NCI-H2029 (cell line): ENCODE measurements at regions not wholly inside any gene's neighbourhood (a gene's known extent, or its start where the extent isn't known, plus 50 kb on each side); places are given as distances from the start of the nearest gene placed in this dataset.
A peak's percentile ranks its signal among the peaks of the same experiment; 100 is the strongest.

Experiments used
- DNase-seq: peaks from one replicate; lab custom pipeline; 2025; lab: John Stamatoyannopoulos, UW

DNA sequence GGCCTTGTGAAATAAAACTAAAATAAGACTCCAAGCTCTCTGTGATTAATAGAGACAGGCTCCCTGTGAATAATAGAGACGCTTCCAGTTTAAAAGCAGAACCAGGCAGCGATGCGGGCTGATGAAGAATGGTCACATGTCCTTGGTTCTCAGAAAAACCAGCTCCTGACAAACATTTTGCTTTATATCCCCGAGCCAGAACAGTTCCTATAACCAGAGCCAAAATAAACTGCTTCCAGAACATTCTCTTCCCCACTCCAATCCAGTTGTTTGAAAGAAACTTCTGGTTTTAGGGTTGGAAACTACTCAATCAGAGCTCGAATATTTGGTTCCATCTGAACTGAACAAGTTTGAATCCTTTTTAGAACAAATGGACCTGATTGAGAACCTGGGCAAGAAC lies 213.7 kb downstream of the TSN start:
- no peak for DNase-seq

DNA sequence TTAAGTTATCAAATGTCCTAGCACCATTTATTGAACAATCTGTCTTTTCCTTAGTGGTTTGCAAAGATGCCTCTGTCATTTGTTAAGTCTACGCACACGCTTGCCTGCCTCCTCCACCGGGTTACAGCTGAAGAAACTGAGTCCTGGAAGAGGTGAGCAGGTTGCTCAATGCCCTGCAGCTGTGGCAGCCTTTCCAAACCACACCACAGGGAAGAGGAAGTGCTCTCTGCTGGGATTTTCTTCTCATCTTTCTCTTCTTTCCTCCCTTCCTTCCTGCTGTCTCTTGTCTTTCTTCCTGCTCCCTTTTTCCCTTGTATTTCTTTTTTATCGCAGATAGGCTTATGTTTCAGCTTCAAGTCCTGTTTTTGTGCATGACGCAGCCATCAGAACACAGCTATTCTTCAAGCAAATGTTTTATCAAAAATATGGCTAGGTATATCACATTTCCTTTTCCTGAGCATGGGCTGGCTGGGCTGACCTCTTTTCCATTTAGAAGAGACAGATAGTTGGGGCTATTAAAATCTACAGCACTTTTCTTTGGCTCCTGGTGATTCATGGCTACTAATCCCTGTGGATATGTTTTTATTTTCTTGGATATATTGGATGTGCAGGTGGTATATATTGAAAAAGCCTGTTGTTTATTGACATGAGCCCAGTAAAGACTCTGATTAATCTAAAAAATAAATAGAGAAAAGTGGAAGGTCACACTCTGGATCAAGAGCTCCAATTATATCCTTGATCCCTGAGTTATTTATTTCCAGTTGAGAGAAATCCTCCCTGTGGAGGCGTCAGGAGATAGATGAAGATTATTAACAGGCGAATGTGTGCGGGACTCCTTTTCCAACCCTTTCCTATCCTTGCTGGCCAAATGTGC lies 214.6 kb downstream of the TSN start:
- DNase-seq = no peak

DNA sequence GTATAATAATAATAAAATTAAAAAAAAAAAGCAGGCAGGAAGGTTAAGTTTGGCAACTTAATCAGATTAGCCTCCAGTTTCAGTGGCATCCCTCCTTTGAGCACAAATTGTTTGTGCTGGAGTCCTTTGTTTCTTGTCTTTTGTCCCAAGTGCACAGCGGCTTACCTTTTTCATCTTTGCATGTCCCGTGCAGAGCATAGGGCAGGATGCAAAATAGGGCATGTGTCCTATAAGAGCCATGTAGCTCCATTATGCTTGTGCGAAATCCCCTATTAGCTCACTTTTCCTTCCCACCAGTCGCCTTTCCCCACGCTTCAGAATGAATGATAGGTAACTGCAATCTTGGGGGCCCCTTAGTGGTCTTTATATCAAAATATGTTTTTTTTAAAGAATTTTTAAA lies 216.8 kb downstream of the TSN start:
- no peak for DNase-seq

DNA sequence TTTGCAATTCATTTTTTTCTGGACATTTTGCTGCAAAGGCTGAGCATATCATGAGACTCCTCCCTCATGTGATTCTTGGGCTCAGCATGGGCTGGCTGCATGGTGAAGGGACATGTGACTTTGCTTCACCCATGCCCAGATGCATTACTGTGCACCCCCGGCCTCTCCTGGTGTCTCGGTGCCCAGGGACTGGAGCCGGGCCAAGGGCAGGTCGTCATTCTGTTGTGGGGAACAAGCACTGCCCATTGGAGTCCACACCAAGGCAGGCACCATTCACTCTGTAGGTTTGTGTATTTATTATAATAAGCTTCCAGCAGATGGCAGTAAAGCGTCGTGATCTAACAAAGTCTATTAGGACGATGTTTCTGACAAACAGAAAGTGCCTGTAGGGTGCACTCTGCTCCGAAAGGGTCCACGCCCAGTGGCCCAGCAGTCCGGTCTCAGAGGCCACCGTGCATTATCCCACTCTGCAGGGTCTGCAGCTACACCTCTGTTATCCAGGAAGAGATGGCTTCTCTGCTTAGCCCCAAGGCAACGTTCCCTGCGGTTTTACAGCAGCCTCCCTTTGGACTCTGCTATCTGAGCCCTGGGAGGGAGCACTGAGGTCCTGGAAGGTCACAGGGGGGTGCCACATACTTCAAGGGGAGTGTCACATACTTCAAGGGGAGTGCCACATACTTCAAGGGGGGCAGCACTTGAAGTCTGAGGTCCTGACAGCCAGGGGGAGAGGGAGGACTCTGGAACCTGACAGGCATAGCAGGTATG lies 219.6 kb downstream of the TSN start:
- peak; percentile 65 for DNase-seq

DNA sequence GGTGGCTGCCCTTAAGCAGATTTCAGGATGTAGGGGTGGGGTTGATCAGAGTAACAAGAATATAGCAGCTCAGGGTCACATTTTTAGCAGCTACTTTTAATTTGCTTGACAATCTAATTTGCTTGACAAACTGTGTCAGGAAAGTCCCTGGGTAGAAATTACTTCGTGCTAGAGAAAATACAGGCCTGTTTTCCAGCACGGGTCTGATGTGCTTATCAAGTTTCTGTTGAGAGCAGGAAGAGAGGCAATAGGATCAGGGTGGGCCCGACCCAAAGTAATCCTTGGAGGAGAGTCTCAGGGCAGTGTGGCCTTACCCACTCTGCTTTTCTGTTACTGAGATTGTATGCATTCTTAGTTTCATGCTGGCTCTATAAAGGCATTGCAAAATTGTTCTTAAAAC lies 221.5 kb downstream of the TSN start:
- DNase-seq = no peak

DNA sequence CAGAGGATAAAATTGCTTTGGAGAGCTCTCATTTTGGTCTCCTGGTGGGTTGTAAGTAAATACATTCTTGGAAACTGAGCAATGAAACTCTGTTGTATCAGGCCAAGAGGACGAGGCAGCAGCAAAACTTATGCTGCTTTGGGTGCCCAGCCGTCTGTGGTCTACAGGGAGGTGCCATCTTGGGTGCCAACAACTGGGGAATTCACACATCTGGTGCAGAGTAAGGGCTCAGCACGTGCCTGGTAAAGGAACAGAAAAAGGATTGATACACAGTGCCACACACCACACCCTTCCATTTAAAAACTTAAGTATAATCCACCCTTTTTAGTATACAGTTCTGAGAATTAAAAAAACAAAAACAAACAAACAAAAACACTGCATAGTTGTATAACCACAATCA lies 221.9 kb downstream of the TSN start:
- no peak for DNase-seq

DNA sequence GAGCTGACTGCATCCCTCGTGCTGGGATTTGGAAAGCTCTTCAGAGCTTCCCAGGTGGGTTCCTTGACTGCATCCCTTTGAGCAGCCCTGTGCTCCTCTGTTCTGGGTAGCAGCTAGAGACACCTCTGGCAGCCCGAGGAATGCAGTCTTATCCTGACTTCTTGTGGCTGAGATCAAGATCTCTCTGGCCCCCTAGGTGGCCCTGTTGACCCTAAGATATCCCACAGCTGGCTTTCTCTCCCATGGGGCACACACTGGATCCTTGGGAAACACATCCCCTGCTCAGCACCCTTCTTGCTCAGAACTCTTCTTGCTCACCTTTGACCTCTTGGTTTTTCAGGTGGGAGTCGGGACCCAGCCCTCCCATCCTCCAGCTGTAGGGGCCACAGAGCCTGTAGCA lies 237.2 kb downstream of the TSN start:
- DNase-seq = no peak

DNA sequence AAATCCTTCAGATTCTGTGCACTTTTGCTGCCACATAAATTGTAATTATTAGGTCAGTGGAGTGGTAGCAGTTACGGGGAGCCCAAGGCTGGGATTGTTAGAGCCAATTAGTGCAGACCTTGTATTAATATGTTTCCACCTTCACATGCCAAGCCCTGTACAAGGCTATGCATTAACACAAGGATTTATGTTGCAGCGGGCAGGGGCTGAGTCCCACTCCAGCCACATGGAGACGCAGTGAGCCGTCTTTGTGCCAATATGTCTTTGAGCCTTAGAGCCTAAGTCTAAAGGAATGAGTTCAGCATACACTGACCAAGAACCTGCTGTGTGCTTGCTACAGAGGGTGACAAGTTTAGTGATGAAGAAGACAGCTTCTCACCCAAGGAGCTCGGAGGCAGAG lies 238.2 kb downstream of the TSN start:
- no peak for DNase-seq

DNA sequence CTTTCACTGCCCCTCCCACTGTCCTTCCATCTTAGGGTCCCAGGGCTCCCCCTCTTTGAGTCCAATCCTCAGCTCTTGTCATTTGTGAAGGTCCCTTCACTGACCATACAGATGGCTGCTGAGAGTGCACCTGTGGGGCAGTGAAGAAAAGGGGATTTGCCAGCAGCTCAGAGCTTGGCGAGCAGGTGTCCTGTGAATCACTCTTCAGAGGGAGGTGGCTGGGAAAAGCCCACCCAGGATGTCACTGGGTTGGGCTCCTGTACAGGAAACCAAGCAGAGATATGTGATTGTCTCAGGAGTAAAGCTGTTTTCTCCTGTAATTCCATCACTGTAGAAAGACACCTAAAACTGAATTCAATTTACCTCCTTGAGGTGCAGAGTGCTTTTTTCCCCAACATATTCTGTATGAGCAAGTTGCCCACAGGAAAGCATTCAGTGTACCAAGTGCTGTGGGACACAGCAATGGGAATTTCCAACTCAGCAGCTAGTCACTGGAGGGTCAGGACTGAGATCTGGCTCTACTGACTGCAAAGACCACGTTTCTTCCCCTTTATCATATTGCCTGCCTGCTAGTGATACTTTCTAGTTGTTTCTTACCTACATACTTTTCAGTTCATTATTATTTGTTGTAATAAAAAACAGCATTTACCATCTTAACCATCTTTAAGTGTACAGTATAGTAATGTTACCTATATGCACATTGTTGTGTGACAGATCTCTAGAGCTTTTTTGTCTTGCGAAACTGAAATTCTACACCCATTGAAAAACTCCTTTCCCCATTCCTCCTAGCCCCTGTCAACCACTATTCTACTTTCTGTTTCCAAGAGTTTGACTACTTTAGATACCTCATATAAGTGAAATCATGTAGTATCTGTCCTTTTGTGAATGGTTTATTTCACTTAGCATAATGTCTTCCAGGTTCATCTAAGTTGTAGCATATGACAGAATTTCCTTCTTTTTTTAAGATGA lies 239.1 kb downstream of the TSN start:
- no peak for DNase-seq

DNA sequence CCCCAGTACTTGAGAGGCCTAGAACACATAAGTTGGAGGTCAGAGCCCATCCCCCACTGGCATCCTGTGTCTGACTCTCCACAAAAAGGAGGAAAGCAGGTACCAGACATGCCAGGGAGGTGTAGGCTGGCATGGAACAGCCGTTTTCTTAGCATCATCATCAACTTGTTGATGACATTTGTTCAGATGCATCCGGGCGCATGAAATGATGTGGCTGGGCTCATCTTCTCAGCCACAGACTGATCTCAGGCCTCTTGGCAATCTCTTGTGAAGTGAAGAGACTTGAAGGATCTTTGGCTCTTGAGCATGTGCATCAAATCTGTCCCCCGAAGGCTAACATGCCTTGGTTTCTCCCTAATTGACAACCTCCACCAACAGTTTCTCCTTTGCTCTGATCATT lies 243.3 kb downstream of the TSN start:
- DNase-seq = no peak

DNA sequence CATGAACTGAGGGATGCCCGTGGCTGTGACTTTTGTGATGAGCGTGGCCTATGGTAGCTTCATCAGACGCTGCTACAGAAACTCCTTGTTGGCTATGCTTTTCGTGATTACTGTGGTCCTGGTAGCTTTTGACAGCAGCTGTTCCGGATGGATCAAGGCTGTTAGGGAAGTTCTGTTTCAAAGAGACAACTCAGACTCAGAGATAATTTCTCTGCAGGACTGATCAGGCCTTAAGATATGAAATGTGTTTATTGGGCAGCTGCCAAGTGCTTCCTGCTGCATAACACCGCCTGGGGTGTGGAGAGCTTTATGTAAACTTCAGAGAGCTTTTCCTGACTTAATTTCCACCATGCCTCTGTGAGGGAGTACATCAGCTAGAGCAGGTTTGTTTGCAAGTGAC lies 243.8 kb downstream of the TSN start:
- DNase-seq = no peak

DNA sequence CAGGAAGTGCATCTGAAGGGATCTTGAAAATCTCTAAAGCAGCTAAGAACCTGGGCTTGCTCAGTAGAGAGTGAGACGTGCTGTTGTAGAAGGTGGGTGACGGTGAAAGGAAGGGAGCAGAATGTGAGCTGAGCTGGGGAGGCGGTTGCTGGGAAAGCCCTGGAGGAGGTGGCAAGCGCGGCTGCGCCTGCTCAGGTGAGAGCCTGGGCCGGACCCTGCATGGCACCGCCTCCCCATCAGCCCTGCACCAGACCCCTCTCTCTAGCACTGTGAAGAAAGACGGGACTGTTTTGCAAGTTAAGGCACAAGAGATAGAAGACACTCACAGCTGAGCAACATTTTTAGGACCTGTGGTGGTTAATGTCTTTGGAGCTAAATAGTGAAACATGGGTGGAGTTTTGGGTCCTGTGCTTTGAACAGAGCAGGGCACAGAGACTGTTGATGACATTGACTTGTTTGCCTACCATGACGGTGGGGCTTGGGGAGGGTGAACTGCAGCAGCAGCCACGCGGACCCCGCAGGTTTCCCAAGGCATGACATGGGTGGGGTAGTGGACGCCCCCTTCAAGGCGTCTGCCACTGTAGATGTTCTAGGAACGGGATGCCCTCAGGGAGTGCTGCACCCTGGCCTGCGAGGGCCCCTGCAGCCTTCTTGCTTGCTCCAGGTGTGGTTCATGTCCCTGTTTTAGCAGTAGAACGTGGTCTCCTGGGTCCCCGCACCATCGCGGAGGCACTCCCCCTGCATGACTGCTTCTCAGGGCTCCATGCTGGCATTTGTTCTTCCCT lies 245.3 kb downstream of the TSN start:
- DNase-seq = no peak

DNA sequence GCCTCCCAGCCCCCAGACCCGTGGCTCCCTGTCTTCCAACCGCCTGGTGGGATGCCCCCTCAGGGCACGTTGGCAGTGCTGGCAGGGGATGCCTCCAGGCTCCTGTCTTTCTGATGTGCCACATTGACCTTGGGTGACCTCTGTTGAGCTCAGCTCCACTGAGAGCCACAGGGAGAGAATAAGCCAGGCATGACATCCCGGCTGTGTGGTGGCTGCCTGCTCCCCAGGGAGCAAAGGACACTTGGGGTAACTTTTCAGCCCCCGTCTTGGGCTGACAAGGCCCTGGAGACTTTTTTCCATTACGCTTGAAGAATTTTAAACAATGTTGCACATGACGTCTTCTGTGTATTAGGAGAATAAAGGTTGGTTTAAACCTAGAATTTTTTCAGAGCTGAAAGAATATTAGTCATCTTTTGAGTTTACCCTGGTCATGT lies 246.0 kb downstream of the TSN start:
- no peak for DNase-seq

DNA sequence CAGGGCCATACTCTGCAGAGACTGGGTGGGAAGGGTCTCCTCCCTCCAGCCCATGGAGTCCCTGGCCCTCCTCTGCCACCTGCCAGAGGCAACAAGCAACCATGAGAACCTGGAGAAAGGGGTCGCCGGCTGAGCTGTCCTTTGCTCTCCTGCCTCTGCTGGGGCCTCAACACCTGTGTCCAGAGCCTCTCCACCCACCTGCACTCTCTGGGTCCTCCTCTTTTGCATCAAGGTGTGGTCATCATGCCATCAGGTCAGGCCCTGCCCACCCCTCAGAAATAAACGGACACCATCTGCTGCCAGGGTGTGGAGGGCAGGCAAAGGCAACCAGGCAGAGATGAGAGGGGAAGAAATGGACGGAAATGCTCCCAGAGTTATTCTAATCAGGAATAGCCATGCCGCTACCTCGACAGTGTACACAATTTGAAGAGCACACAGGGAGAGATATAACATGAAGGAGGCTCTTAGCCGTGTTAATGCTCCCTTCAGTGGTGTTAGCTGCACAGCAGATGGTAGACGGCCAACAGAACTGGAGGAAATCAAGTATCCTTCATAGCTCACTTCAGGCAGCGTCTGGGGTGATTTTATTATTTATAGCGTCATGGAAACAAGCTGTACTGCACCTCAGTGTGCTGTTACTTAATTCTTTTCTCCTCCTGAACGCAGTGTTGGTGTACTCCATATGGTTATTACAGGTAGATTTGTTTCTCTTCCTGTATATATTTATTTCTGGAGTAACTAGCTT lies 247.9 kb downstream of the TSN start:
- peak; percentile 65 for DNase-seq

DNA sequence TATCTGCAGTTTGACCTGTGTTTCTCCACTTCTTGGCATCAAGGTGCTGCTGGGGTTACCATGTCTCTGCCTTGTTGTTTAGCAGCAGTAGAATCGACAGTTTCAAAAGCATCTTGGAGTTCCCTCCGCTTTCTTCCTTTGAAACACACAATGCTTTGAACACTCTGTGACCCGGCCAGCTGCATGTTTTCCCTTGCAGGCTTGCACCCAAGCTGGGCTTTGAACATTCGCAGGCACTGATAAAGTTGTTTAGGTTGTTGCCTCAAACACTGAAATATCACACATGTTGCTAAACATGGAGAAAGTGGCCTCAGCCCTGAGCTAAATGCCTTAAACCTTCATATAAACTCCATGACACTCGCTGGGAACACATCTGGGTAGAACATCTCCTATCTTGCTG lies 251.7 kb downstream of the TSN start:
- no peak for DNase-seq

DNA sequence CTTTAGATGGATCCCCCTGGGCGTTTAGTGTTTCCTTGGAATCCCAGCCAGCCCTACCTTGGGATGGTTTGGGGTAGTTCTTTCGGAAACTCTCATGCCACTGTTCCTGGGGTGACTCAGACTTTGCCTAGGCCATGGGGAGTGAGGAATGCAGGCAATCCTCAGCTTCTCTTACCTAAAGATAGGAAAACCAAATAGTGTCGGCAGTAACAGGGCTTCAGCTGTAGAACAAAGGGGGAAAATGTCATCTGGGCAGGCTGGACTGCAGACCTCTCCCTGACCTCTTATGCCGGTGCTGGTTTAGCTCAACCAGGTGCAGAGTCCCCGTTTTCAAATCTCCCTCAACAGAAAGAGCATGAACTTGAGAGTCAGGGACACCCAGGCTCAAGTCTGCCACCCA lies 252.1 kb downstream of the TSN start:
- no peak for DNase-seq

DNA sequence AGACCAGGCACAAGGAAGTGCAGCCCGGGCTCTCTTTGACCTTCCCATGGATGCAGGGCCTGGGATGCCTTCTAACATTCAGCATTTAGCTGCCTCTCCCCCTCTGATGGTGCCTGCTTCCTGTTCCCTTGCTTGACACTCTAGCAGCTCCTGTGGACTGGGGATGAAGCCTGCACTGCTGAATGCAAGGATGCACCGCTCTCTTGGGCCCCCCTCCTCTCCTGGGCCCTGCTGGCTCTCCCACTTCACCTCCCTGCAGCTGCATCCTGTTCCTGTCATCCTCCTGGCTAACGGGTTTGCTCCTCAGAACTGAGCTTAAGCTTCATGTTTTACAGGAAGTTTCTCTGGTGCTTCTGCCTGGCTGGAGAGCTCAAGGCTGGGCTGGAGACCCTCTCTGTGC lies 254.1 kb downstream of the TSN start:
- no peak for DNase-seq

DNA sequence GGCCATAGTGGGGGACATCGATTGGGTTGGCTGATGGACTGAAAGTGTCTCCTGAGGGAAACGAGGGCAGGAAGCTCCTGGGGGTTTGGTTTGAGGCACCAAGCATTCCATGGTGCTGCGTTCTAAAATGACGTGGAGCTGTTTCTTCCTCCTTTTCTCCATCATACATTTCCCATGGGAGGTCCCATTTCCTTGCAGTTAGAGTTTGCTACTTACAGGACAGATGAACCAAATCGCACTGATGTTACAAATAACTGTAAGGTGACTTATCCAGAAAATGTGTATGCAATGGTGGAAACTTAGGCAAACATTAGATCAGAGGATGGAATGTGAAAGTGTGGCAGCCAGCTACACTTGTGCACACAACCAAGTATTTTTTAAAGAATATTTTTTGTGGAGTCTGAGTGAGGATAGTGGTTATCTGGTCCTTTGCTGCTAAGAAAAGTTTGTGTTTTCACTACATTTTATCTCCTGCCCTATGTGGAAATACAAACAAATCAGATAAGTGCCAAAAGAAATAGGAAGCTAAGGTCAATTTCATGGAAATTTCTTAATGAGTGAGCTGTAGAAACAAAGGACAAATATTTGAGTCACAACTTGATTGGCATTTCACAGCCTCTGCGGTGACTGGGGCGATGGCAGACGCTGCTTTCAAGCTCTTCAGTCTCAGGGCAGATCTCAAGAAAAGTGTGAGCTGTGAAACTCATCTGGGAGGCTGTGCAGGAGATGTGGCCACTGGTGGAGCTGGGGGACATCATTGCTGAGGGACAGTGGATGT lies 256.2 kb downstream of the TSN start:
- DNase-seq = no peak

DNA sequence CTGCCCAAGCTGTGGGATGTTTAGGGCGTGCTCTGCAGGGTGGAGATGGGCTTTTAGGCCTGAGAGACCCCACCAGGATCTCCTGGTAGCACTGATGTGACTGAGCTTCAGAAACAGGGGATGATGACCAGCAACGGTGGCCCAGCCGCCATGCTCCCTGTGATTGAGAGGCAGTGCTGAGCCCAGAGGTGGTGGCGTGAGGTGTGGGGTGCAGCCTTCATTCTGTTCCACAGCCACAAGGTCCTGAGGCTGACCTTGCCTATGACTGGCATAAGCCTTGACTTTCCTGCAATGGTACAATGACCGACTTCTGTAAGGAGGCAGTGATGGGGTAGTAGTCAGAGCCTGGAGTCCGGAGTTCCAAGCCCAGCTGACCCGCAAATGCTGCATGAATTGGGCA lies 263.3 kb downstream of the TSN start:
- DNase-seq = no peak

DNA sequence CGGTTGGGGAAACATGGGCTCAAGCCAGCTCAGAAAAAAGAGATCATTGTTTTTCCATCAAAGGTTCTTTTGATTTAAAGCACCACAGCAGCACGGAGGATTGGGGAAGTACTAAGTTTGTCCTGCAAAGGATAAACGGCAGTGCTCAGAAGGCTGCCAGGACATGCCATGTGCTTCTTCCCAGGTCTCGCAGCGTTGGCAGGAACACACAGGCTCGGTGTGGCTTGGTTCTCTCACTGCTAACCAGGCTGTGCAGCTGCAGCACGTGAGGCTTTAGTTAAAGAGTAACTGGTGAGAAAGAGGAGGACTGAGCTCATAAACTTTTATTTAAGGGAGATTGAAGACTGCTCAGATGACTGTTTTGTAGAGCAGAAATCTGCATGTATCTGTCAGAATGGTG lies 264.3 kb downstream of the TSN start:
- no peak for DNase-seq
